ENCODE measurements at regions not wholly inside any gene's neighbourhood (a gene's known extent, or its start where the extent isn't known, plus 50 kb on each side); places are given as distances from the start of the nearest gene placed in this dataset.

DNA sequence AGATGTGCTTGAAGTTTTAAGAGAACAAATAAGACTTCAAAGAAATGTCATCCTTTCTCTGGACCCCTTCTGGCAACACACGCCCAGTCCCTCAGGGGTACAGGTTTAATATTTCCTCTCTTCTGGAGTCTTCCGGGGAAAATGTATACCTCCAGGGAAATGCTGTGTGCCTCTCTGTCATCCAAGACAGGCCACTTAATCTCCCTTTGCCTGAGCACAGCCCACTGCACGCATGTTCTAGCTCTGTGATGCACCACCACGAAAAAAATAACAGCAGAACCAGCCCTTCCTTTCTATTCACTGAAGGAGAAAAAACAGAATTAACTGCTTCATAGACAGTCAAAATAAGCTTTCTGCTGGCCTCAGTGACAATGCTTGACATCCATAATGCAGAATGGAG lies 140.1 kb downstream of the RBFOX3 start:
- DNase-seq (ENCODE audit: low read depth): no peak

DNA sequence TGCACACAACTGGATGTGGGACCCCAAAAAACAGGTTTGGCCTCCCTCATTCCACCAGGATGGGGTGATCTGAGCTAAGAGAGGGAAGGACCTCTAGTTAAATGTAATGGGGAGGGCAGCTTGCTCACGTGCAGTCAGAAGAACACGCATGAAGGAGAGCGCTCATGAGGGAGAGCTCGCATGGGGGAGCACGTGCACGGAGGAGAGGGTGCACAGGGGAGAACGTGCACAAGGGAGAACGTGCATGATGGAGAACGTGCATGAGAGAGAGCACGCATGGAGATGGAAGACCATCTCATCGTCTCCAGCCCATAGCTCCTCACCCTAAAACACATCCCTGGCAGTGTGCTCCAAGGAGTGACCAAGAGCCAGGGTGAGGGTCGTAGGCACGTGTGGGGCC lies 141.2 kb downstream of the RBFOX3 start:
- DNase-seq (ENCODE audit: low read depth): no peak

DNA sequence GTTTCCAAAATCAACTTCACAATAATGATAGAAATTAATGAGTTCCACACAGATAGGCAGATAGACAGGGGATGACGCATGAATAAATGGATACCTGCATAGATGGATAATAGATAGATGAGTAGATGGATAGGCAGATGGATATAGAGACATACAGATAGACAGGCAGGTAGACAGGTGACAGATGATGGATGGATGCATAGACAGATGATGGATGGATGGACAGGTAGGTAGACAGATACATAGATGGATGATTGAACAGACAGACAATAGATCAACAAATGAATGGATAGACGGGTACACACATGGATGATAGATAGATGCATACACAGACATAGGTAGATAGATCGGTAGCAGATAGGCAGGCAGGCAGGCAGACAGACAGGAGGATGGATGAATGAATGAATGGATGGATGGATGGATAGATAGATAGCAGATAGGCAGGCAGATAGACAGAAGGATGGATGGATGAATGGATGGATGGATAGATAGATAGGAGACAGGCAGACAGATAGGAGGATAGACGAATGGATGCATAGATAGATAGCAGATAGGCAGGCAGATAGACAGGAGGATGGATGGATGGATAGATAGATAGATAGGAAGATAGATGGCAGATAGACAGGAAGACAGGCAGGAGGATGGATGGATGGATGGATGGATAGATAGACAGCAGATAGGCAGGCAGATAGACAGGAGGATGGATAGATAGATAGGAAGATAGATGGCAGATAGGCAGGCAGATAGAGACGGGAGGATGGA lies 142.5 kb downstream of the RBFOX3 start:
- DNase-seq (ENCODE audit: low read depth): no peak

DNA sequence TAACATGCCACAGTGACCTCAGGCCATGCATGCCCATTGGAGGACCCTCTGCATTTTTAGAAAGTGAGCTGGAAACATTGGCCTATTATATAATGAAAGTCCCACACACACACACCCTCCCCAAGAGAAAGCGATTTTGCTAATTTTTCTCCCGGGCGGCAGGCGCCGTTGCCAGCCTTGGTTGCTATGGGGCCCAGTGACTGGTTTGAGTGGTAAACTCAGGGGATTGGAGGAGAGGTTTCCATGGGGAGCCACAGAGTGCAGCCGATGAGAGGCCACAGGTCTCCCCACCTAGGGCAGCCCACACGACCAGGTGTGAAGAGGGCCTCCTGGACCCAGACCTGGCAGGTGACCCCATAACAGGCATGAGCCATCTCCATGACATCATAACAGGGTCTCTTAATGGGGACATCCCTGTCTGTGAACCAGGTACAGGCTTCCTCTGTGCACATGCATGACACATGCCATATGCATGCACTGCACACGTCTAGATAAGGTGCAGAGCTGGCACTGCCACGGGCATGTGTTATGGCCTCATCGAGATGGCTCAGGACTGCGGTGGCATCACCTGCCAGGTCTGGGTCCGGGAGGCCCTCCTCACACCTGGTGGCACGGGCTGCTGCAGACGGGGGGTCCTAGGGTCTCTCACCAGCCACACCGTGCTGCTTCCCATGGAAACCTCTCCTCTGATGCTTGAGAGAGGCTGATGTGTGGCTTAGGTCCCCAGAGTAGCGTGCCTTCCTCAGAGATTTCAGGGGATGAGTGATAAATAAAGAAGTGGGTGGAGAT lies 144.1 kb downstream of the RBFOX3 start:
- DNase-seq (ENCODE audit: low read depth): no peak

DNA sequence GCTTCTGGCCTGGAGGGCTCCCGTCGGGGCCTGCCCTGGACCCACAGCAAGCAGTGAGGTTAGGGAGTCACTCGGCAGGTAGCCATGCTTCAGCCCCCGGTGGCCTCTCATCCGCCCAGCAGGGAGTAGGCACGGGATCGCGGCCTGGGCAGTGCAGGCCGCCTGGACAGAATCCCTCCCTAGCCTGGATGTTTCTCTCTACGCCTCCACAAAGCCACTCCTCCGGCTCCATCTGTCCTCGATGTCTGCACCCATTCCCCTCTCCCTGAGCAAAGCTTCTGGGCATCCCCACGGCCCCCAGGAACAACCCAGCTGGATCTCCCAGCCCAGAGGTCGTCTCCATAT lies 145.2 kb downstream of the RBFOX3 start:
- no peak for DNase-seq (ENCODE audit: low read depth)

DNA sequence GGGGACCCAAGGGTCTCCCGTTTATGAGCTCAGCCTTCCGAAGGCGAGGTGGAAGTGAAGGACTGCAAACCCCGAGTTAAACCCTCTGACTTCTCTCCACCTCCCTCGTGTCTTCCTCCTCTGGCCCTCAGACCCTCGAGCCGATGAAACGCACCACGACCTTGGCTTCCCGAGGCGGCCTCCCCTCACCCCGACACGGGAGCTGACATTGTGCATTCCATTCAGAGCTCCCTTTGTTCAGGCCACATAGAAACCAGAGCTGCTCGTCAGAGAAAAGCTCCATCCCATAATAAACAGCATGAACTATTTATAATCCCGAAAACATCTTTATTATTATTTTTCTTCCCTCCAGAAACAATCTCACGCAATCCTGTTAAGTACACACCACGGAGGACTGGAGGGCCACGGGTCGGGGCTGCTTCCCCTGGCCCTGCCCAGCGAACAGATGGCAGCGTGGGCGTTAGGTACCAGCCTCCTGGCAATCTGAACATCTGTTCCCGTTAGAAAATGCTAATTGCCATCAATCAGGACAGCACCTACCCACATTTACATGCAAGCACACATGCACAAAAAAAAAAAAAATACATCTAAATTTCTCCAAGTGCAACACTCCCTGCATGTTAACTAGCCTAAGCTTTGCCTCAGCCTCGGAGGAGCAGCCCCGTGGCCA lies 145.7 kb downstream of the RBFOX3 start:
- DNase-seq (ENCODE audit: low read depth): no peak

DNA sequence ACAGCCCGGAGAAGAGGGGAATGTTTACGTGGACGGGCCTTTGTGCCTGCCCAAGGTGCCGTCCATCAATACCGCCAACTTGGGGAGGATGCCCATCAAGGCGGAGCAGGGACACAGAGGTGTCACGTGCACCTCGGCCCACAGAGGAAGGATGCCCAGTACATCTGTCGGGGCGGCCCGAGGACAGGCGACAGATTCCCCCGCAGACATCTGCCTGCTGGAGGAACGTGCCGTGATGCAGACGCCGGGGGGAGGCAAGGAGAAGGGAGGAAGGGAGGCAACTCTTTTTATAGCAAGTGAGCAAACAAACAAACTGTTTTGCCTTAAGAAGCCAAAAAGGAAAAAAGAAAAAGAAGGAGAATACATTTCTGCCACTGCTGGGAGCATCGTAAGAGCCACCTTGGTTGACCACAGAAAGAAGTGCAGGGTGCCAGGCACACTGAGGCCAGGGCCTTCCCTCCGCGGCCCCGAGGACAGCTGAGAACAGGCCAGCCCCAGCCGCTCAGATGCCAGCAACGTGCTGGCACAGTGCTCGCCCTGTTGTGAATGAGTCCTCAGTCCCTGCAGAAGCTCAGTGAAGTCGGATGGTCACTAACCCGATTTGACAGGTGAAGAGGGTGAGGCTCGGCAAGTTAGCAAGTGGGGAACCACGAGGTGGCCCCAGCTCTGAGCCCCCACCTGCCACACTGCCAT lies 146.4 kb downstream of the RBFOX3 start:
- DNase-seq (ENCODE audit: low read depth): no peak

DNA sequence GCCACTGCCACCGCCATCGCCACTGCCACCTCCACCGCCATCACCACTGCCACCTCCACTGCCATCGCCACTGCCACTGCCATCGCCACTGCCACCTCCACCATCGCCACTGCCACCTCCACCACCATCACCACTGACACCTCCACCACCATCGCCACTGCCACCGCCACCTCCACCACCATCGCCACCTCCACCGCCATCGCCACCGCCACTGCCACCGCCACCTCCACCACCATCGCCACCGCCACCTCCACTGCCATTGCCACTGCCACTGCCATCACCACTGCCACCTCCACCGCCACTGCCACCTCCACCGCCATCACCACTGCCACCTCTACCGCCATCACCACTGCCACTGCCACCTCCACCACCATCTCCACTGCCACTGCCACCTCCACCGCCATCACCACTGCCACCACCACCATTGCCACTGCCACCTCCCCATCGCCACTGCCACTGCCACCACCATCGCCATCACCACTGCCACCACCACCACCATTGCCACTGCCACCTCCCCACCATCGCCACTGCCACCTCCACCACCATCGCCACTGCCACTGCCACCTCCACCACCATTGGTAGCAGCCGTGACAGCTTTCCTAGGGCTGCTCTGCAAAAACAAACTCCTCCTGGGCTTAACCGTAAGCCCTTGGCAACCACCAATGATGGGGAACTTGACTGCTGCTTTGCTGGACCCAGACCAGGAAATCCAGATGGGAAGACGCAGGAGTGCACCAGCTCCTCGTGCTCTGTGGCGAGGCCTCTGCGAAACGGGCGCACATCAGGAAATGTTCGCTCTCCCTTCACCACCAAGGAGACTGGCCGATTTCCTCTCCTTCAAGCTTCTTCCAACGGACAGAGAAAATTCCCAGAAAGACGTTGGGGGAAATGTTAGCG lies 147.2 kb downstream of the RBFOX3 start:
- DNase-seq (ENCODE audit: low read depth): no peak

DNA sequence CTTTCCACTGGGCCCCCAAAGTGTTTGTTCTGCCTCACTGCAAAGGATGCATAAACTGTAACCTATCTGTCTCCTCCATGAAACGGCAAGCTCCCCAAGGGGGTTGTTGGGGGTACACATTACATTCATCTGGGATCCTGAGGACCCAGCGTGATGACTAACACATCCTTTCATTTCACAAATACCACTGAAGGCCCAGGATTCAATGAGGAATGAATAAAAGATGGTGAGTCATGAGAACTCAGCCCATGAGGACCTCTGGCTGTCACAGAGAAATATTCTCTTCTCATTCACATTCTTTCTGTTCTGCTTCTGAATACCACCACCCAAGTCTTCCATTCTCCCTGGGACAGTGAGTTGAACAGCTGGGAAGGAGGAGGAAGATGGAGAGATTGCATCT lies 149.8 kb downstream of the RBFOX3 start:
- DNase-seq (ENCODE audit: low read depth): peak; percentile 23

DNA sequence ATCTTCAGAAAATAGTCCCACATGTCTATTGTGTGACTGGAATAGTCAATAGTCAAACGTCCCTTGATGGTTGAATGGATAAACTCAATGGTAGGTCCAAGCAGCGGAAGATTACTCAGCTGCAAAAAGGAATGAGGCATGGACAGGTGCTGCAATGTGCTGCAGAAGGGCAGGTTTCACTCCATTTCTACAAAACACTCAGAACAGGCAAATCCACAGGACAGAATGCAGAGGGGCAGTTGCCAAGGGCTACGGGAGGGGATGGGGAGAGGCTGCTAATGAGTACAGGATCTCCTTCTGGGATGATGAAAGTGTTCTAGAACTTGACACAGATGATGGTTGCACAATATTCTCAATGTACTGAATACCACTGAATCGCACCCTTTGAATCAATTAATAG lies 151.0 kb downstream of the RBFOX3 start:
- no peak for DNase-seq (ENCODE audit: low read depth)

DNA sequence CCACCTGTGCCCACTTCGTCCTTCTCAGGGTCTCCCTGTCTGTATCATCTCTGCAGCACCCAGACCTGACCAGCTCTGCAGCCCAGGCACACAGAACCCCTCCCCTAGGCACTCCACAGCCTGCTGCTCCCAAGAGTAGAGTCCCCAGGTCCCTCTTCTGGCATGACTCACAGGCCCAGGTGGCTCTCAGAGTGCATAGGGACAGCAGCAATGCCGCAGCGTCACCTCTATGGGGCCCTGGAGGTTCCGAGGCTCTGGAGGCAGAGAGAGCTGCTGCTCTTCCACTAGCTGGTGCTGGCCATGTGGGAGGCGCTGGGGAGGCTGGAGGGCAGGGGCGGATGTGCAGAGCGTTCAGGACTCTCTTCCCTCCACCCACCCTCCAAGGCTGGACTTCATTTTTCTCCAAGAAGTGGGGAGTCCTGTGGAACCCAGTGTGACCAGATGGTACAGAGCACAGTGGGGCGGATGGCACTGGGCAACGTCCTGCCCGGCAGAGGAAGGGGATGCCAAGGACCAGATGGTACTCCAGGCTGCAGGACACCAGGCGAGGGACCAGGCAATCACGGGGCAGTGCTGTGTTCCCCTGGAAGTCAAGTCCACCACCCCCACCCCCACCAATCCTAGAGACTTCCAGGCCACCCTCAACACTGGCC lies 151.7 kb downstream of the RBFOX3 start:
- no peak for DNase-seq (ENCODE audit: low read depth)

DNA sequence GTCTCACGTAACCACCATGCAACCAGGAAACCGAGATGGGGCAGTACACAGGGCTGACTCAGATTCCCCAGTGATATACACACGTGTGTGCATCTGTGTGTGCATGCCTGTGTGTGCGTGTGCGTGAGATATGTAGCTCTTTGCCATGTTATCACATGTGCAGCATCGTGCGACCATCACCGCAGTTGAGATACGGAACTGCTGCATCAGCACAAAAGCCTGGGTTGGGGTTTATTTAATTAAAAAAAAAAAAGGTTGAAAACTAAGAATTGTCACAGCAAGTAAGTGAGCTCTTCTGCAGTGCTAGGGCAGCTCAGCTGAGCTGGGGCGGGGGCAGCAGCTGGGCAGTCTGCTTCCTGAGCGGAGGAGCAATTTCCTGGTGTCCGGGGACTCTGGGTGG lies 152.5 kb downstream of the RBFOX3 start:
- no peak for DNase-seq (ENCODE audit: low read depth)

DNA sequence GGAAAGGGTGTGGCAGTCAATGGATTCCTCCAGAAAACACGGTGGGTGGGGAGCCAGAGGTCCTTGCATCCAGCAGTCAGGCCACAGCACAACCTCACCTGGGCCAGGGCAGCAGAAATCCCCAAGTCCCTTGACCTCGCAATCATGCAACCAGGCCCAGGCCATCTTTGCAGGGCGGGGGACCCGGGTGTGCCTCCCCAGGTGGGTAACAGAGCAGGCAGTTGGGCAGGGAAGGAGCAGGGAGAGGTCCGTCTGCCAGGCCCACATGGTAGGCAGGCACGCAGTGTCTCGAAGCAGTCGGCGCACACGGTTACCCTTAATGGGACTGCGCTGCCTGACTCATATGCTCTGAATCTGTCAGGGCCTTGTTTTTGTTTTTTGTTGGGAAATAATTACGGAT lies 153.0 kb downstream of the RBFOX3 start:
- DNase-seq (ENCODE audit: low read depth): no peak

DNA sequence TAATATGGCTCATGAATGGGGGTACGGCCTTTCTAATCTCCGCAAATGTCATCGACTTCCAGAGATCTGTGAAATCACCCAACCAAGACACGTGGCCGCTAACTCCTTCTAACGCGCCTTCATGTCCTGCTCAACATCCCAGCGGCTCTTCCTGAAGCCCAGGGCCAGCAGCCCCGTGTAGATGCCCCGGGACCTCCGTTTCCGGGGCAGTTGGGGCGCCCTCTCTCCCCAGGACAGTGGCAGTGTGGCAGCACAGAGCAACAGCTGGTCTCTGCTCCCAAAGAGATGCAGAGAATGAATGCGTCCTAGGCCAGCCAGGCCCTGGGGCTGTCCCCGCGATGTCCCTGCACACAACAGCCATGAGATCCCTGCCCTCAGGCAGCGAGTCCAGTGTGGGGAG lies 153.5 kb downstream of the RBFOX3 start:
- no peak for DNase-seq (ENCODE audit: low read depth)

DNA sequence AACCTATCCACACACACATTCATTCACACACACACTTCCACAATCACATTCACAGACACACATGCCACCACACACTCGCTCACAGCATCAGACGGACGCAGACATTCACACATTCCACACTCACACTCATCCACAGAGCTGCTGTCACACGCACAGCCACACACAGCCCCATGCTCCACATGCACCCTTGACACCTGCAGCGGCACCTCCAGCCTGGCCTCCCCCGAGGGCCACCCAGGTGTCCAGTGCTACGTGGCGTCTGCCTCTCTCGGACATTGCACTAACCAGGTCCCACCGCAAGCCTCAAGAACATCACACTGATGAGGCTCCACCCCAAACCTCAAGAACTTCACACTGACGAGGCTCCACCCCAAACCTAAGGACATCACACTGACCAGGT lies 155.2 kb downstream of the RBFOX3 start:
- no peak for DNase-seq (ENCODE audit: low read depth)

DNA sequence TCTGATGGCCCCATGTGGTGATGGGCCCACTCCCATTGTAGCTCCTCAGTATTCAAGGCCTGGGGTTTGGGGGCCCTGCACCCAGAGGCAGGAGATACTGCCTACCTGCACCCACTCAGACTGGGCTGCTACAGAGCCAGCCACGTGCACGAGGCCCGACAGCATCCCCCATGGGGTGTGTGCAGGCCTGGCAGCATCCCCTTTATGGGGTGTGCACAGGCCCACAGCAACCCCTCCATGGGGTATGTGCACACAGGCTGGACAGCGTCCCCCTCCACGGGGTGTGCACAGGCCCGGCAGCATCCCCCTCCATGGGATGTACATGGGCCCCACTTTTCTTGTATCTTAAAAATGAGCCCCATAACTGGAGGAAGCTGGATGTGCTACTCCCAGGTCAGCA lies 156.0 kb downstream of the RBFOX3 start:
- no peak for DNase-seq (ENCODE audit: low read depth)

DNA sequence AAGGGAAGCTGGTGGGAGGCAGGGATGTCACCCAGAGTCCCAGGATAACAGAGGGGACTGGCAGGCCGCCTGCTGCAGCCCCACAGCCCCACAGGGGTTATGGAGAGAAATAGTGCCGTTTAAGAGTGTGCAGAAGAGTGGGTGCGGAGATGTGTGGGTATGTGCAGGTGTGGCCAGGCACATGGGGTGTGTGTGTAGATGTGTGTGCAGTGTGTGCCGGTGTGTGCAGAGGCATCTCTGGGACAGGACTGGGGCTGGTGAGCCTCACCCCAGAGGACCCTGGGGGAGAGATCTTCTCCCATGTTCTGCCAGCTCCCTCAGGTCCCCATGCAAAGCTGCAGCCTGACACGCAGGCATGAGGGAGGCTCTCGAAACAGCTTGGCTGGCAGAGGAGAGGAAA lies 157.4 kb downstream of the RBFOX3 start:
- DNase-seq (ENCODE audit: low read depth): no peak

DNA sequence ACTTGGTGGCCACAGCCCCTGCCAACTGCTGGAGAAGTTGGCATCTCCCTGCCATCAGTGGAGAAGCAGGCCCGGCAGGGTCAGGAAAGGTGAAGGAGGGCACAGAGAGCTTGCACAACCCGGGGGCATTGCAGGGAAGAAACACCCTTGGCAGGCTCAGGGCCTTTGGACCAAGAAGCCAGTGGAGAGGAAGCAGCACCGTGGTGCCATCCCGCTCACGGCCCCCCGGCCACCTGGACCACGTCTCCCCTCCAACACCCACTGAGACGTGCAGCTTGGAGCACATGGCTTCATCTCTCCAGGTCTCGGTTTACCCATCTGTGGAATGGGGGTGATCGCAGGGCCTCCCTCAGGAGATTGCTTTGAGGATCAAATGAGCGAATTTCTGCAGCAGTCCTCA lies 158.1 kb downstream of the RBFOX3 start:
- no peak for DNase-seq (ENCODE audit: low read depth)

DNA sequence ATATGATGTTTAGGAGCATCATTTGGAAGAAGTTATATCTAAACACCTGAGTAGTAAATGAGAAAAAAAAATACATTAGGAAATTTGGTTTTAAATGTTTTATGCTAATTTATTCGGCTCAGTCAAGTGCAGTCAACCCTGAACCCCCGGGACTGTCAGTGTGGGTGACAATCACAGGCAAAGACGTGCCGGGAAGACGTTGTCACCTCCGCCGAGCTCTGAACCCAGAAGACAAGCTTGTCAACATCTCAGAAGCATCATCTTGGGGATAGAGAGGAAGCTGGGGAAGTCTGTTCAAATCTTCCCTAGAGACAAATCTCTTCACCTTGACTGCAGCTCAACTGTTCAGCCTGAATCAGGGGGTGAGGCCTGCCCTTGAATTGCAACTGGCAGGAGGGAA lies 159.7 kb downstream of the RBFOX3 start:
- DNase-seq (ENCODE audit: low read depth): no peak

DNA sequence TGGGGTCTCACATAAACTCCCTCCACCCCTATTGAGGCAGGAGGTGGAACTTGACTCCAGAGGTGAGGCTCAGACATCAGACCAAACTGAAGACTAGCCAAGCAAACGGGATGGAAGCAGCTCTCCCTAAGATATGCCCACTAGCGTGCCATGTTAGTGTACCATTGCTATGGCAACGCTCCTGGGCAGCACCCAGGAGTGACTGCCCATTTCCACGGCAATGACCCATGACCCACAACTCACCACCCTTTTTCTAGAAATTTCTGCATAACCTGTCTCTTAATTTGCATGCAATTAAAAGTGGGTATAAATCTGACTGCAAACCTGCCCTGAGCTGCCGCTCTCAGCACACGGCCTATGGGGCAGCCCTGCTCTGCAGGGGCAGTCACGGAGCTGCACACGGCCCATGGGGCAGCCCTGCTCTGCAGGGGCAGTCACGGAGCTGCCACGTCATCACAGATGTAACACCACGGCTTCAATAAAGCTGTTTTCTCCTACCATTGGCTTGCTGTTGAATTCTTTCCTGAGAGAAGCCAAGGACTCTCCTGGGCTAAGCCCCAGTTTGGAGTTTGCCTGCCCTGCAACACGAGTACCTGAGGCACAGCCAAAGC lies 164.3 kb downstream of the RBFOX3 start:
- no peak for DNase-seq (ENCODE audit: low read depth)

DNA sequence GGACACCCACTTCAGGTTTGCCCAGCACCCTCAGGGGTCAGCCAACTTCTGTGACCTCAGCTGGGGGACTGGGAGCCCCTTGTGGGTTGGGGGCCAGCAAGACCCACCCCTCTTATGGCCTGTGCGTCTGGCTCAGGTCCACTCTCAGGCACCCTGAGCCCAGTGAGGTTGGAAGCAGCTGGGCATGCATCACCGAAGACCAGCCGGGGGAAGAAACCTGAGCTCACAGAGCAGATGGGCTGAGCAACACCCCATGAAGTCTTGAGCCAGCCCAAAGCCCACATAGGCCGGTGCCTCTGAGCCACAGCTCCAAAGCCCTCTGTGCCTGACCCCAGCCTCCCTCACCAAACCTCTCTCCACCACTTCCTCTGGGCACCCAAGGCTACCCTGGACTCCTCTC lies 166.7 kb downstream of the RBFOX3 start:
- no peak for DNase-seq (ENCODE audit: low read depth)

Data from EH (cell line).